ENCODE measurements at regions not wholly inside any gene's neighbourhood (a gene's known extent, or its start where the extent isn't known, plus 50 kb on each side); places are given as distances from the start of the nearest gene placed in this dataset.

- CTCF ChIA-PET = interaction anchor here (8.3 kb wide), 1 partner anchor 391 kb away, joined by 204 read pairs; the partner anchor contains the start of gene EFNB1
Measured at GRCh38 chrX:69216911-69217310, 51.7 kb upstream of the PJA1 start.

DNA sequence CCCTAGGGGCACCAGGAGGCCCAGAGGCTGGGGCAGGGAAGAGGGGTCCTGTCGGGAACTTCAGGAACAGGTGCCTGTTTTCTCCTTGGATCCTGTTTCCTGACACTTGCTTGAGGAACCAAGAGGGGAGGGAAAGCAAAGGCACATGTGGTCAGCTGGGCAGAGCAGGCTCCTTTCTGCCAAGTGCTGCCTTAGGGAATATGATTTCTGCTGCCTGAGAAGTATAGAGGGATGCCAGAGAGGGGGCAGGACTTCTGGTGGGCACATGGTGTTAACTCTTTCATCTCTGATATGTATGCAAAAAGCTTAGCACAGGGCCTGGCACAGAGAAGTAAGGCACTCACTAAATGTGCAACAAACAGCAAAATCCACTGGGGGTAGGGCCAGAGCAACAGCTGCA lies 51.2 kb upstream of the PJA1 start:
- no peak for DNase-seq (ENCODE audit: unreplicated experiment)
- peaks cover 61% of the 10 kb centered on the region for H3K27me3 Mint-ChIP-seq (ENCODE audit: insufficient read depth, unreplicated experiment)
- no TSS peak for BruUV-seq (replicated peaks)
- H3K4me1 Mint-ChIP-seq (ENCODE audit: insufficient read depth, unreplicated experiment) = no peaks in the 10 kb centered on the region
- CTCF ChIA-PET = interaction anchor here (8.3 kb wide), 1 partner anchor 391 kb away, joined by 204 read pairs; the partner anchor contains the start of gene EFNB1
- TF ChIP-seq, protein P1, sequence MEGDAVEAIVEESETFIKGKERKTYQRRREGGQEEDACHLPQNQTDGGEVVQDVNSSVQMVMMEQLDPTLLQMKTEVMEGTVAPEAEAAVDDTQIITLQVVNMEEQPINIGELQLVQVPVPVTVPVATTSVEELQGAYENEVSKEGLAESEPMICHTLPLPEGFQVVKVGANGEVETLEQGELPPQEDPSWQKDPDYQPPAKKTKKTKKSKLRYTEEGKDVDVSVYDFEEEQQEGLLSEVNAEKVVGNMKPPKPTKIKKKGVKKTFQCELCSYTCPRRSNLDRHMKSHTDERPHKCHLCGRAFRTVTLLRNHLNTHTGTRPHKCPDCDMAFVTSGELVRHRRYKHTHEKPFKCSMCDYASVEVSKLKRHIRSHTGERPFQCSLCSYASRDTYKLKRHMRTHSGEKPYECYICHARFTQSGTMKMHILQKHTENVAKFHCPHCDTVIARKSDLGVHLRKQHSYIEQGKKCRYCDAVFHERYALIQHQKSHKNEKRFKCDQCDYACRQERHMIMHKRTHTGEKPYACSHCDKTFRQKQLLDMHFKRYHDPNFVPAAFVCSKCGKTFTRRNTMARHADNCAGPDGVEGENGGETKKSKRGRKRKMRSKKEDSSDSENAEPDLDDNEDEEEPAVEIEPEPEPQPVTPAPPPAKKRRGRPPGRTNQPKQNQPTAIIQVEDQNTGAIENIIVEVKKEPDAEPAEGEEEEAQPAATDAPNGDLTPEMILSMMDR (IDR thresholded peaks at IDR 0.05; ENCODE audit: unreplicated experiment) = no peak
- no peak overlapping the region for H3K4me3 Mint-ChIP-seq (ENCODE audit: unreplicated experiment)
- intact Hi-C loops (cut with micrococcal nuclease) = no loop called here
- H3K36me3 Mint-ChIP-seq (ENCODE audit: insufficient read depth, unreplicated experiment) = no peaks in the 10 kb centered on the region
- POLR2A ChIA-PET = no interaction called here
- H3K9me3 Mint-ChIP-seq (ENCODE audit: unreplicated experiment) = no peaks in the 10 kb centered on the region
- H3K27ac Mint-ChIP-seq (ENCODE audit: low read depth, unreplicated experiment) = no peak overlapping the region

More at GRCh38 chrX:69216911-69217310, 51.7 kb upstream of the PJA1 start:
- Mint-ChIP-seq H3K9me3 (ENCODE audit: unreplicated experiment) (no peaks in the 10 kb centered on the region), H3K4me1 (ENCODE audit: insufficient read depth, unreplicated experiment) (no peaks in the 10 kb centered on the region), H3K36me3 (ENCODE audit: insufficient read depth, unreplicated experiment) (no peaks in the 10 kb centered on the region), H3K27me3 (ENCODE audit: insufficient read depth, unreplicated experiment) (peaks cover 56% of the 10 kb centered on the region), H3K27ac (ENCODE audit: low read depth, unreplicated experiment) (no peak overlapping the region), H3K4me3 (ENCODE audit: unreplicated experiment) (no peak overlapping the region)
- no peak for DNase-seq (ENCODE audit: unreplicated experiment)
- no TSS peak for BruUV-seq (replicated peaks)
- POLR2A ChIA-PET = interaction anchor here (0.7 kb wide), 1 partner anchor 15 kb away, joined by 3 read pairs; no protein-coding TSS in a partner anchor
- intact Hi-C loops (cut with micrococcal nuclease) = no loop called here
- TF ChIP-seq, protein P1 (IDR thresholded peaks at IDR 0.05; ENCODE audit: unreplicated experiment) = no peak

DNA sequence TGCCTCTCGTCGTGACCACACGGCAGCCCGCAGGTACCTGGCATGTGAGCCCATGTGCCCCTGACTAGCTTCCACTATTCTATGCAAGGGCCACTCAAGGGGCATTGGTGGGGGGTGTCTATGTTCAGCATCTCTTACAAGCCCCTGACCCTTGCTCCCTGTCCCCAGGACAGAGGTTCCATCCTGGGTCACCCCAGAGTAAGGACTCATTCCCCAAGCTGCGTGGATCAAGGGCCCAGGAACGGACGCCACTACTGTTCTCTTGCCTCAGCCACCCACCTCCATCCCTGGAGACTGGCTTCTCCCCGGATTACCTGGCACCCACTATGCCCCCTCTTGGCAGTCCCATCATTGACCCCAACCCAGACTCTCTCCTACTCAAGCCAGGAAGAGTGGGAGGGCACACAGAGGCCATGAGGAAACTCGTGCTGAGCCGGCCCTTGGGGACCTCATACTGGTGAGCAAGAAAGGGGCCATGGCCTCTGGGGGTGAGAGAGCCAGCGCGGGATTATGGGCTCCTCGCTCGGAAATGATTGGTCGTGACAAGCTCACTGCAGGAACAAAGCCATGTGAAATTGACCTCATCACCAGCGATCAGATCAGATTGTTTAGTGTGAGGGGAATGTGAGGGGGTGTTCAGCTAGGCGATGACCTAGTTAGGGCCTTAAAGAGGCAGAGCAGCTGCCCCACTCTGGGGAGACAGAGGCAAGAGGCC lies 50.1 kb upstream of the PJA1 start:
- Mint-ChIP-seq H3K4me3 (ENCODE audit: unreplicated experiment) (no peak overlapping the region), H3K27me3 (ENCODE audit: insufficient read depth, unreplicated experiment) (peaks cover 65% of the 10 kb centered on the region), H3K36me3 (ENCODE audit: insufficient read depth, unreplicated experiment) (no peaks in the 10 kb centered on the region), H3K27ac (ENCODE audit: low read depth, unreplicated experiment) (no peak overlapping the region), H3K9me3 (ENCODE audit: unreplicated experiment) (no peaks in the 10 kb centered on the region), H3K4me1 (ENCODE audit: insufficient read depth, unreplicated experiment) (no peaks in the 10 kb centered on the region)
- POLR2A ChIA-PET = no interaction called here
- CTCF ChIA-PET = interaction anchor here (1.0 to 1.1 kb wide), 2 partner anchors 388 to 393 kb away, joined by 3 to 6 read pairs; no protein-coding TSS in a partner anchor
- DNase-seq (ENCODE audit: unreplicated experiment) = no peak
- TF ChIP-seq, protein P1 (IDR thresholded peaks at IDR 0.05; ENCODE audit: unreplicated experiment) = no peak
- BruUV-seq (replicated peaks) = no TSS peak
- intact Hi-C loops (cut with micrococcal nuclease) = no loop called here
